ENCODE measurements at regions not wholly inside any gene's neighbourhood (a gene's known extent, or its start where the extent isn't known, plus 50 kb on each side); places are given as distances from the start of the nearest gene placed in this dataset.

GRCh38 chr2:126832757-126833156 is 65.9 kb upstream of the TEX51 start:
- H3K4me3 ChIP-seq (ENCODE audit: control insufficient read depth, low read depth, low read length): no peak overlapping the region
- DNase-seq (ENCODE audit: low read depth): no peak
- TF ChIP-seq, protein P1, sequence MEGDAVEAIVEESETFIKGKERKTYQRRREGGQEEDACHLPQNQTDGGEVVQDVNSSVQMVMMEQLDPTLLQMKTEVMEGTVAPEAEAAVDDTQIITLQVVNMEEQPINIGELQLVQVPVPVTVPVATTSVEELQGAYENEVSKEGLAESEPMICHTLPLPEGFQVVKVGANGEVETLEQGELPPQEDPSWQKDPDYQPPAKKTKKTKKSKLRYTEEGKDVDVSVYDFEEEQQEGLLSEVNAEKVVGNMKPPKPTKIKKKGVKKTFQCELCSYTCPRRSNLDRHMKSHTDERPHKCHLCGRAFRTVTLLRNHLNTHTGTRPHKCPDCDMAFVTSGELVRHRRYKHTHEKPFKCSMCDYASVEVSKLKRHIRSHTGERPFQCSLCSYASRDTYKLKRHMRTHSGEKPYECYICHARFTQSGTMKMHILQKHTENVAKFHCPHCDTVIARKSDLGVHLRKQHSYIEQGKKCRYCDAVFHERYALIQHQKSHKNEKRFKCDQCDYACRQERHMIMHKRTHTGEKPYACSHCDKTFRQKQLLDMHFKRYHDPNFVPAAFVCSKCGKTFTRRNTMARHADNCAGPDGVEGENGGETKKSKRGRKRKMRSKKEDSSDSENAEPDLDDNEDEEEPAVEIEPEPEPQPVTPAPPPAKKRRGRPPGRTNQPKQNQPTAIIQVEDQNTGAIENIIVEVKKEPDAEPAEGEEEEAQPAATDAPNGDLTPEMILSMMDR (IDR thresholded peaks at IDR 0.05; ENCODE audit: control insufficient read depth, insufficient read depth, low read depth, low read length, missing control alignments): no peak

- TF ChIP-seq, protein P1 (IDR thresholded peaks at IDR 0.05; ENCODE audit: control insufficient read depth, insufficient read depth, low read depth, low read length, missing control alignments): no peak
- no peak for DNase-seq (ENCODE audit: low read depth)
- no peak overlapping the region for H3K4me3 ChIP-seq (ENCODE audit: control insufficient read depth, low read depth, low read length)
Measured at GRCh38 chr2:126834006-126834659, 64.6 kb upstream of the TEX51 start.

DNA sequence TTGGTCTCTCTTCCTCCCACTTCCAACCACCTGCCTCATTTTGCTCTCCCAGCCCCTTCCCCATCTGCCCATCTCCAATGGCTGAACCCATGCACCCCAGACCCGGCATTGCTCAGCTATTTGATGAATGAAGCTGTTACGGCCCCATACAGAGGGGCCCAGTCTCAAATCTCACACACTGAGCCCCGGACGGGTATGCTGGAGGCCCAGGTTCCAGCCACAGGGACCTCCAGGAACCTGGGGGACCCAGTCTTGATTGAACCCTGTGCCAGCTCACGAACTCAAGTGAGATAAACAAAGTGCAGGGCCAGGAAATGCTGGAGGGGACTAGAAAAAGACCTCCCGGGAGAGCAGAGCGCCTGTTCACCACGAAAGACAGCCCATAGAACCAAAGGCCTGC is 63.4 kb upstream of the TEX51 start:
- TF ChIP-seq, protein P1 (IDR thresholded peaks at IDR 0.05; ENCODE audit: control insufficient read depth, insufficient read depth, low read depth, low read length, missing control alignments): no peak
- H3K4me3 ChIP-seq (ENCODE audit: control insufficient read depth, low read depth, low read length): no peak overlapping the region
- DNase-seq (ENCODE audit: low read depth): no peak

DNA sequence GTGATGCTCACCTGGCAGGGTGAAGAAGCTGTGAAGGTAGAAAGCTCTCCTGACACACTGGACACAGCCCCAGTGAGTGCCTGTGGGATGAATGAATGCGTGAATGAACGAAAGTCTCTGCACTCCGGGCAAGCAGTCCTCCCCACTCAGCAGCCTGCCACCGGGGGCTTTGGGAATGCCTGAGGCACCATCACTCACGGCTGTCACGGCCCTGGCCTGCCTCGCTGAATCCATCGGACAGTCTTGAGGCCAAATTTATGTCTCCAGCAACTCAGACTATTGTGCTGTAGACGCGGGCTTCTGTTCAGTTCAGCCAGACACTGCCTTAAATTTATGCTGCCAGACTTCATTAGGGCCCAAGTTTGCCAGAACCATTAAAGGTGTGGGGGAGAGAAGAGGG is 62.9 kb upstream of the TEX51 start:
- no peak for DNase-seq (ENCODE audit: low read depth)

GRCh38 chr2:126836761-126837679 is 61.7 kb upstream of the TEX51 start:
- H3K4me3 ChIP-seq (ENCODE audit: control insufficient read depth, low read depth, low read length): no peak overlapping the region
- TF ChIP-seq, protein P1 (IDR thresholded peaks at IDR 0.05; ENCODE audit: control insufficient read depth, insufficient read depth, low read depth, low read length, missing control alignments): no peak
- no peak for DNase-seq (ENCODE audit: low read depth)

More for the DNA sequence above, 62.9 kb upstream of the TEX51 start:
- no peak overlapping the region for H3K4me3 ChIP-seq (ENCODE audit: control insufficient read depth, low read depth, low read length)
- TF ChIP-seq, protein P1 (IDR thresholded peaks at IDR 0.05; ENCODE audit: control insufficient read depth, insufficient read depth, low read depth, low read length, missing control alignments): no peak

DNA sequence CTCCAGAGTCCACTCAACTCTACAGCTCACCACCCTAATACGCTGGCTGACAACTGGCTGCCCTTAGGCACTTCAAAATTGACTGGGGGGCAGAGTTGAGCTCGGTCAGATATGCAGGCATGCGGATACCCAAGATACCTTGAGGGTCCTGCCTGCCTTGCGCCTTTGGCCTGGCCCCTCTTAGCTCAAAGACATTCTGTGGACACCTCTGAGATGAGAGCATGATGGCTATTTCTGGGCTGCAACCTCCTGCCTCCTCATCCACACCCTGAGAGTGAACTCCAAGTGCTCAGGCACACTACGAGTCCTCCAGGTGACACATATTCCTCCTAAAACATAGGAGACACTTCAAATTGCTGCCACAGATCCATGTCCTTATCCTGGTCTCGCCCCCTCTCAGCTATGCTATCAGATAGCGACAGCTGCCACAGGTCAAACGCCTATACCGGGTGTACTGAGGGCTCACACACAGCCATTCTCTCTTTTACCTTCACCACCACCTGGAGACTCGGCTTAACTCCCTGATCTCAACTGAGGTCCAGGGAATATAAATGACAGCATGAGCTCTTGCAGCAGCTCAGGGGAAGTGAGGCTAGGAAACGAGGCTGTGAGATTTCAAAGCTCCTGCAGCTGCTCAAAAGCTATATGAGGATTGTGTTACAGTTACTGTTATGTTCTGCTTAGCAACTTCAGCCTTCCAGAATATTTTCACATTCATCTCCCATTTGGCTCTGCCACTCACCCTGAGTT is 60.5 kb upstream of the TEX51 start:
- TF ChIP-seq, protein P1 (IDR thresholded peaks at IDR 0.05; ENCODE audit: control insufficient read depth, insufficient read depth, low read depth, low read length, missing control alignments): no peak
- no peak for DNase-seq (ENCODE audit: low read depth)
- no peak overlapping the region for H3K4me3 ChIP-seq (ENCODE audit: control insufficient read depth, low read depth, low read length)

All from AG09309 (cell line).